GM21515 (cell line): ENCODE measurements at regions not wholly inside any gene's neighbourhood (a gene's known extent, or its start where the extent isn't known, plus 50 kb on each side); places are given as distances from the start of the nearest gene placed in this dataset.
"Not testable (repeated sequence)": the region's sequence is repeated elsewhere in the genome, so short reads cannot be mapped to it uniquely, and the experiment has no call there.

ENCODE experiments used
- ATAC-seq: cut with Tn5 transposase; IDR thresholded peaks from one replicate; pipeline ENCODE4 v1.9.1; 2021; ENCODE audit not compliant: unreplicated experiment

DNA sequence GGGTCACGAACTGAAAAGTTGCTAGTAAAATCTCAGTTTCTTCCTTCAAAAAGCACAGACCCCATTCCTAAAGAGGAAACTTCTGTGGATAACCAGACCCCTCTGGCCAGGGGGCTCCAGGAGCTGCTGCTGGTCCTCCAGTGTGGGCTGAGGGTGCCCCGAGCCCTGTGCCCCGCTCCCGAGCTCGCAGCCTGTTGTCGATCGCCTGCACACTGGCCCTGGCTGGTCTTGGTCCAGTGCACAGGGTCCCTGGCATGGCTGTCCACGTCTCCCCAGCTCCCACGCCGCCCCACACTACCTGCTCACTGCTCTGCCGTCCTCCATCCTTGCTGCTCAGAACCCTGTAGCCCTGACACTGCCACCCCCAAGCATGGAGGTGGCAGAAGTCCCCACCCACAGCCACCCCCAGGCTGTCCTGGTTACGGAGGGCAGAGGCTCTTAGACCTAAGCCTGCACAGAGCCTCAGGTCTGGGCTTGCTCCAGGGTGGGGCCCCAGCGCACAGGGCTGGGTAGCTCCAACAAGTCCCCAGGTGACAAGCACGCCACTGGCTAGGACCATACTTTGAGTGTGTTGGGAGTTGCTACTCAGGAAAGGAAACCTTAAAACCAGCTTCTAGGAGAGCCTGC lies 87.0 kb downstream of the PLXNA1 start:
- no peak for ATAC-seq

DNA sequence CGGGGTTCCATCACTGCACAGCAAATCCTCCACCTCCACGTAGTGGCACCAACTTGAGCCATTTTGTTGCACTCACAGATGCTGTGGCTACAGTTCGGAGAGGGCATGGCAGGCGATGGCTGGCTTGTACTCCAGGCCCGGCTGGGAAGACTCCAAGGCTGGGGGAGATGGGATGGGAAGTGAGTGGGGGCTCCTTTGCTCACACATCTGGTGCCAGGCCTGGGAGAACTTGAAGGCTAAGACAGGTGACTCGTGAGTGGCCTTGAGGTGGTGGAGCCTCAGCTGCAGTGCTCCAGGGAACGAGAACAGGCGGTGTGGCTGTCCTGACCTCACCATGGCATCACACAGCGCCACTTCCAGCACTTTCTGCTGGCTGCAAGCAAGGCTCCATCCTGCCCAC lies 87.9 kb downstream of the PLXNA1 start:
- ATAC-seq = no peak

DNA sequence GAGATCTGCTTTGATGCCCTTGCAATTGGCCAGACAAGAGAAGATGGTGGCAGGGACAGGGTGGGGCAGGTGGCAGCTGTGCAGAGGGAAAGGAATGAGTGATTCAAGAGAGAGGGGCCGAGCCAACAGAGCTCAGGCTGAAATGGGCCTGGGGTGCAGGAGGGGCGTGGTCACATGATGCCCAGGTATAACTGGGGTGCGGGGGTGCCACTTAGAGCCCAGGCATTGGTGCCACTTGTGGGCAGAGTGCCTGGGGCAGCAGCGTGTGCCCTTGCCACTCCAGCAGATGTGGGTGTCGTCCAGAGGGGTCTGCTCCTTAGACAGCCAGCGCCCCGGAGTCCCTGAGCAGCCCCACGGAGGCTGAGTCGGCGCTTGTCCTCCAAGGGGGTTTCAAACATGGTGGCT lies 88.7 kb downstream of the PLXNA1 start:
- no peak for ATAC-seq

DNA sequence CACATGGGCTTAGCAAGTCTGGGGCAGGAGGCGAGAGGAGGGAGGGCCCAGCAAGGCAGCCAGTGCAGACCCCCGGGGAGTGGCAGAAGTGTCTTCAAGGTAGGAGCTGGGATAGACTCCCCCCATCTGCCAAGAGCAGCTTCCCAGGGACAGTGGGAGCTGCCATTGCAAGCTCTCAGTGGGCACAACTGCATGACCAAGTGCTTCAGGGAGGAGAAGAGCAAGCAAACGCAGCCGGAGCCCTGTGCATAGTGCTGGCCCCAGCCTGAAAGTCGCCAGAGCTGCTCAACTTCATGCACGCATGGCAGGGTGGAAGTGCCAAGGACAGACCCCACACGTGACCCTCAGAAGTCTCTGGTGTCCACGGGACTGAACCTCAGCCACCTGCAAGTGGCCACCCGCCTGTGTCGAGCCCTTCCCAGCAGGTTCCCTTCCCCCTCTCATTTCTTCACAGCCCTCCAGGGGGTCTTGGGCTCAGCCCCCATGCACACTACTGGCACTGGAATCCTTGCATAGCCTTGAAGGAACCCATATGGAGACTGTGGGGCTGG lies 89.4 kb downstream of the PLXNA1 start:
- ATAC-seq = no peak

DNA sequence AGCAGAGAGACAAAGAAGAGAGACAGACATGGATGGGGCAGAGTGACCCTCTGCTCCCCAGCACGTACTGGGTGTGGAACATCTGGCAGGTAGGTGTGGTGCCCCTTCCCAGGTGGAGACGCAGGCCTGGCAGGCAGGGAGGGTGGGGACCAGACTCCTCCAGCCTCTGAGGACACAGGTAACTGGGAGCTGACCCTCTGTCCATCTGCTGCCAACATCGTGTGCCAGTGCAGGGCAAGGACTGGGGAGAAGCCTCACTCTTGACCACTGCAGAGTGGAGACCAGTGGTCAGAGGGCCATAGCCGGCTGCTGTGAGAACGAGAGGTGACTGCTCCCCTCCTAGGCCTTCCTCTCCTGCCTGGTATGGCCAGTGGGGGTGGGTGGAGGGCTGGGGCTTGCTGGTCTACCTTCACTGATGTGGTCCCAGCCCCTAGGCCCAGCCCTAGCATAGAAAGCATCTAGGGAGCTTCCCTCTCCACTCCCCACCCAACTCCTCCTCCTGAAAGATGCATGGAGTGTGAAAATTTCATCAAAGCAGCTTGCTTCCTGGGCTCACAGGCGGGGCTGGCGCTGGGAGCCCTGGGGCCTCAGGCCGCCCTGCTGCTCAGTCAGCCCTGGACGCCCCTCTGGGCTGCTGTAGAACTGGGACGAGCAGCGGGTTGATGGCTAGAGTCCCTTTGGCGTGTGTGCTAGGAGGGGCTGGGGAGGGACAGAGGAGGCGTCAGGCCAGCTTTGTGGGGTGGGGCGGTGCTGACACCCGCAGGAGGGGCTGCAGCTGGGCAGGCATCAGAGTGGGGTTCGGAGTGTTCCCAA lies 90.3 kb downstream of the PLXNA1 start:
- ATAC-seq = no peak

DNA sequence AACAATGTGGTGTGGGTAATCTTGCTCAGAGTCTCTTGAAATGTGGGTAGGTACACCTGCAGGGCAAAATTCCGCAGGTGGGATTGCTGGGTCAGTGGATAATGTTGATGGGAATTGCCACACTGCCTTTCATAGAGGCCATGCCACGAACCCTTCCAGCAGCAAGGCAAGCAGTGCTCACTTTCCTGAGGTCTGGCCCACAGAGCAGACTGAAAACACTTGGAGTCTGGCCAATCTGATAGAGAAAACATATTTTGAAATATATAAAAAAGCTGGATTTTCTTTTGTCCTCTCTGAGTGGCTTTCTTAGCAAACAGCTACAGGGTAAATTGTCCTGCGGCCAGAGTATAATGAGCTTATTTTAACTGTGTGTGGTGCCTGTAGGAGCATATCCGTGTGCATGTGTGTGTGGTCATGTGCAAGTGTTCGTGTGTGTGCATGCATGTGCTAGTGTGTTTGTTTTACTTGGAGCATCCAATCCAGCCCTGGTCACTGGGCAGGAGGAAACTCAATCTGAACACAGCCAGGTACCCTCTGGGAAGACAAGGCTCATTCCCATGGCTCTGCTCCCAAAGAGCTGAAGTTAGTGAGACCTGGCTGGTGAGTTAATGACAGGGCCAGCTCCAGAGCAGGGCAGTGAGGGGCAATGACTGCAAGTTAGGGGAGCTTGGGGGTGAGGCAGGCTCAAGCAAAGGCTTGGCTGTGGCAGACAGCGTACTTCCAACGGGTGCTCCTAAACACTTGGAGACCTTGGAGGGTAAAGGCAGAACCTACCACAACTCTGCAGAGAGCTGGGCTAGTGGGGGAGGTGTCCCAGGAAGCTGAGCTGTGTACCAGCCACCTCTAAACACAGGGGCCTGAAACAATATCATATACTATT lies 91.3 kb downstream of the PLXNA1 start:
- no peak for ATAC-seq

DNA sequence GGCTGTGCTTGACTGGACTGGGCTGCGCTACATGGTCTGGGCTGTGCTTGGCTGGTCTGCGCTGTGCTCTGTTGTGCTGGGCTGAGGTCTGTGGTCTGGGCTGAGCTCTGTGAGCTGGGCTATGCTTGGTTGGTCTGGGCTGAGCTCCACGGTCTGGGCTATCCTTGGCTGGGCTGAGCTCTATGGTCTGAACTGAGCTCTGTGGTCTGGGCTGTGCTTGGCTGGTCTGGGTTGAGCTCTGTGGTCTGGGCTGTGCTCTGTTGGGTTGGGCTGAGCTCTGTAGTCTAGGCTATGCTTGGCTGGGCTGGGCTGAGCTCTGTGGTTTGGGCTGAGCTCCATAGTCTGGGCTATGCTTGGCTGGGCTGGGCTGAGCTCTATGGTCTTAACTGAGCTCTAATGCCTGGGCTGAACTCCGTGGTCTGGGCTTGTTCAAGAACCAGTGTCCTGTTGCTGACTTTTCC lies 92.0 kb downstream of the PLXNA1 start:
- peak; percentile 81 for ATAC-seq

DNA sequence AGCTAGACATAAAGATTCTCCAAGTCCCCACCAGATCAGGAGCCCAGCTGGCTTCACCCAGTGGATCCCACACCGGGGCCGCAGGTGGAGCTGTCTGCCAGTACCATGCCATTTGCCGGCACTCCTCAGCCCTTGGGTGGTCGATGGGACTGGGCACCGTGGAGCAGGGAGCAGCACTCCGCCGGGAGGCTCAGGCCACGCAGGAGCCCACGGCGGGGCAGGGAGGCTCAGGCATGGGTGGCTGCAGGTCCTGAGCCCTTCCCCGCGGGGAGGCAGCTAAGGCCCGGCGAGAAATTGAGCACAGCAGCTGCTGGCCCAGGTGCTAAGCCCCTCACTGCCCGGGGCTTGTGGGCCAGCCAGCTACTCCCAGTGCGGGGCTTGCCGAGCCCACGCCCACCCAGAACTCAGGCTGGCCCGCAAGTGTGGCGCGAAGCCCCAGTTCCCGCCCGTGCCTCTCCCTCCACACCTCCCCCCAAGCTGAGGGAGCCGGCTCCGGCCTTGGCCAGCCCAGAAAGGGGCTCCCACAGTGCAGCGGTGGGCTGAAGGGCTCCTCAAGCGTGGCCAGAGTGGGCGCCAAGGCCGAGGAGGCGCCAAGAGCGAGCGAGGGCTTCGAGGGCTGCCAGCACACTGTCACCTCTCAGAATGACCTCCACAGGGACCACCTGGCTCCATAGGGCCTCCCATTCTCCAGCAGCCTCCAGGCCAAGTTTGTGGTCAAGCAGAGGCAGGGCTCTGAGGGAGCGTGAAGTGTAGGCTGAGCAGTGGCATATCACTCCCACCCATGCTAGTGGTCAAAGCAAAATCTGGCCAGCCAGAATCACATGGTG lies 93.5 kb downstream of the PLXNA1 start:
- ATAC-seq = not testable (repeated sequence)

DNA sequence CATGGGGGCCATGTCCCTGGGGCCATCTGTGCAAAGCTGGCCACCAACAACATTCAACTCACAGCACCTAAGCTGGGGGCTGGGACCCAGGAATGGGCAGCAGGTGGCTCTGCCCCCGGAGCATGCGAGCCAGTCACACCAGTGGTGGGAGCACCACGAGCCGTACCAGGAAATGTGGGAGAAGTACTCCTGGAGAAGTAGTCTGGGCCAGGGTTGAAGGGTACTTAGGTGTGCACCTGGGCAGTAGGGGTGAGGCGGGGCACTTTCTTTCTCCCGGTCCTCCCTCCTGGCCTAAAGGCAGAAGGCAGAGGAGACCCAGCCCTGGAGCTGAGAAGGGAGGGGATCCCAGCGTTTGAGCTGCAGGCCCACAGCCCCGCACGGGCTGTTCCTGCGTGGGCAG lies 94.2 kb downstream of the PLXNA1 start:
- ATAC-seq = no peak

DNA sequence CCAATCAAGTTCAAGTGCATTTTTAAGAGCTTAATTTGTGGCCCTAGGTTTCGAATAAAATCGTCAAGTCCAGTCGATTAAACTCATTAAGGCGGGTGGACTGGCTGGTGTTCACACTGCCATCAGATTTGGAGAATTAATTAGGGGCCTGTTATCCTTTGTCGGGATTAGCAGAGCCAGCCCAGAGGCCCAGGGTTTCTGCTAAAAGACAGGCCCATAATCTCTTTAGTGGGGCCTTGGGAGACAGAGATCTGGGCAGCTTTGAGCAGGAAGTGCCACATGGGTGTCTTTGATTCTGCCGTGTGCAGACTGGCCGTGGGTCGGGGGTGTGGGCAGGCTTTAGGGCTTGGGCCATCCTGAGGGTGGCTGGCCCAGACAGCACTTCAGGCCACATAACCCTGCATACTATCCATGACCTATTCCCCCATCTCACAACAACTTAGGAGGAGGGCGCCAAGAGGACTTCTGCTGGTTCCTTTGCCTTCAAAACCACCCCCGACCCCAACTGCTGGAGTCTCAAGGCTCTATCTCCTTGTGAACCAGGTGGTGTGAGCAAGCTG lies 94.7 kb downstream of the PLXNA1 start:
- ATAC-seq = no peak

DNA sequence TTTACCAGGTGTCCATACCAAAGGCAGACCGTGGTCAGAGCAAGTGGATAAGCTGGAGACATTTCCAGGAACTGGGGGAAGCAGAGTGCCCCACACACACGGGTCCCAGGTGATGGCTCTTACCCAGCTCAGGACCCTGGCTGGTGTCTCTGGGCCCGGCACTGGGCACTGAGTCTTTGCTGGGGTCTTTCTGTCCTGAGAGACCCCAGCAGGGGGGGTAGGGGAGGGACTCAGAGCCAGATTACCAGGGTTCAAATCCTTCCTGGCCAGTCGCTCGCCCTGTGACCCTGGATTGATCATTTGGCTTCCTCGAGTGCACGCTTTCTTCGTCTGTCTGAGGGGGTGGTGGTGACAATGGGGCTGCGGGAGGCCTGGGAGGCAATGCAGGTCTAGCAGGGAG lies 95.7 kb downstream of the PLXNA1 start:
- no peak for ATAC-seq

DNA sequence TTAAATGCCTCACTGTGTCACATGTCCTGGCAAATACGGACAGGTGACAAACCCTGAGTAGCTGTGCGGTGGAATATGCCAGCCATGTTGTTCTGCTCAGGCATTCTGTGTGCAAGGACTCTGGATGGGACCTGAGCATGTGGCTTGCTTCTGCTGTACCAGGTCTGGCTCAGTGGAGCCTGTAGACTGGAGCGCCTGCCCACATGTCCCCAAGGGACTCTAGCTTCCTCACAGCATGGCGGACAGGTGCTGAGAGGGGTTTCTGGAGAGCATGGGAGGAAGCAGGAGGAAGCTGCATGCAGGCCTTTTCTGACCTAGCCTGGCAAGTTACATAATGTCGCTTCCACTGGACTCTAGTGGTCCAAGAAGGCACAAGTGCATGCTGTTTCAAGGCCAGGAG lies 96.3 kb downstream of the PLXNA1 start:
- ATAC-seq = no peak

DNA sequence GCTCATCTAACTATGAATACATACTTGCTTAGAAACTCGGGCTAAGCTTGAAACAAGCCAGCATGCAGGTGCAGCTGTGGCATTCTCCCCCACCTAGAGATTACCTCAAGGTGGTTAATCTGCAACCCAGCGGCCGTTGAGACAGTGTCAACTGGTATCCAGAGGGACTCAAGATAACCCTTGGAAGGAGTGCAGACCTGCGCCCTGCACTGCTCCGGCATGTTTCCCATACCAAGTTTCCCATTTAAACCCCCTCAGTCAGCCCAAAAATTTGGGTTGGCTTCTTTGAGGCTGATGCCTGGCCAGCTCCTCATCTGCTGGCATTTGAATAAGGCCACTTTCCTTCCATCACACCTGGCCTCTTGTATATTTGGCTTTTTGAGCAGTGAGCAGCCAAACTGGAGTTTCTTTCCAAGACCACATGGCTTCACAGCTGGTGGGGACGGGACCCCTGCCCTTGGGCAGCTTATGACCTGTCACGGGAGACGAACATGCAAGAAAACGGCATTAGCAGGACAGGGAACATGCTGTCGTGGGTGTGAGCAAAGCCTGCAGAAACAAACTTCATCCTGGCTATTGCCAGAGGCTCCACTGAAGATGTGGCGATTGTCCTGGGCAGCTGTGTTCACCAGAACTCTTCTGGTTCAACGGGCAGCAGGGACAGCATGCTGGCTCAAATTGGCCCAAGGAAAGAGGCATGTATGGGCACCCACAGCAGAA lies 98.2 kb downstream of the PLXNA1 start:
- ATAC-seq = no peak

DNA sequence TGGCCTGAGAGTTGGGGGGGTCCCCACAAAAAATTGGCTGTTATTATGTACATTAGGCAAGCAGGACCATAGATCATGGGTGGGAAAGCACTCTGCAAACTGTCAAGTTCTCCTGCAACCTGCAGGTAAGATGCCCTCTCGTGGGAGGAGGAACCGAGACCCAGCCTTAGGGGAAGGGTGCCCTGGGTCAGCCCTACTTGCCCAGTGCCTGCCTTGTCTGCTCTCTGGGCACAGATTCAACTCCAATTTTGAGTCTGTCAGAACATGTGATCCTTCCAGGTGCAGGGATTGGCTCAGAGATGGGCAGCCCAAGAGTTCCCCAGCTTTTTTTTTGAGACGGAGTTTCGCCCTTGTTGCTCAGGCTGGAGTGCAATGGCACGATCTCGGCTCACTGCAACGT lies 99.2 kb downstream of the PLXNA1 start:
- no peak for ATAC-seq

DNA sequence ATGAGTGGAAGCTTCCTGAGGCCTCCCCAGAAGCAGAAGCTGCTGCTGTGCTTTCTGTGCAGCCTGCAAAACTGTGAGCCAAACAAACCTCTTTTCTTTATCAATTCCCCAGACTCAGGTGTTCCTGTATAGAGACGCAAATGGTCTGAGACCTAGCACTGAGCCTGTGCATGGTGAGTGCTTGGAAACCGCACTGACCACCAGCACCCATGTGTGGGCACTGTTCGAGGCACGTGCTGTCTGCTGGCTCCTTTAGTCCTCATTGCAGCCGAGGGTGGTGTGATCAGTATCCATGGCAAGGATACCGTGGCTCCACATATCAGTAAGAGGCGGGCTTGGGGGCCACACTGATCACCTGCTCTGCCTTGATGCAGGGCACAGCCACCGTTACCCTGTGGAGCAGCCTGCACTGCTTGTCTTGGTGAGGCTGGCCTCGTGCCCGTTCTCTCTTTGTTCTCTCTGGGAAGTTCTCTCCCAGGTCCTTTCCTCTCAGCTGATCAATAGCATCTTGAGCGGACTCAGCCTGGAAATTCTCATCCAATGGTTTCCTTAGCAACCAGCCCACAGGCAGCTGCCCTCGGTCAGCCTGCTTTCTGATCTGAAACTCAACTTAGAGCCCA lies 101.0 kb downstream of the PLXNA1 start:
- no peak for ATAC-seq

DNA sequence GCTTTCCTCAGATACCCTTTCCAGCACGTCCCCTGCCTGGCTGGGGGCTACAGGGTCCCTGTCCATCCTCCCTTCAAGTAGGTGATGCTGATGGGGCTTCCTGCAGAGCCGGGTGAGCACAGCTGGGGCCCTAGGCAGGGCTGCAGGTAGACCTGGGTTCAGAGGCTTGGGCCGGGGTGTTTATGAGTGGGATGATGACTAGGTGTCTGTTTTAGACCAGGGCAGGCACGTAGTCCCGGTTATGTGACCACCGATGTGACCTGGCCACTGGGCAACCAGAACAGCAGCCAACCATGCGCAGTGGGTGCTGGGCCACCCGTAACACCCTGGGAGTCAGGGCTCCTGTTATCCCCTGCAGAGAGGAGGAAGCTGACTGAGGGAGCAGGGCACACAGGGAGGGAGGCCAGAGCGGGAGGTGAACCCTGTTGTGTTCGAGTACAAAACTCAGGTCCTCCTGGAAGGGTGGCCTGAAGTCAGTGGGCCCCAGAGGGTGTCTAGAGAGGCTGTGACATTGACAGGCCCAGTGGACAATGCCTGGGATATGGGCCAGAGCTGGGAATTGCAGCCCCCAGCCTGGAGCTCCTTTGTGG lies 101.6 kb downstream of the PLXNA1 start:
- ATAC-seq = no peak

DNA sequence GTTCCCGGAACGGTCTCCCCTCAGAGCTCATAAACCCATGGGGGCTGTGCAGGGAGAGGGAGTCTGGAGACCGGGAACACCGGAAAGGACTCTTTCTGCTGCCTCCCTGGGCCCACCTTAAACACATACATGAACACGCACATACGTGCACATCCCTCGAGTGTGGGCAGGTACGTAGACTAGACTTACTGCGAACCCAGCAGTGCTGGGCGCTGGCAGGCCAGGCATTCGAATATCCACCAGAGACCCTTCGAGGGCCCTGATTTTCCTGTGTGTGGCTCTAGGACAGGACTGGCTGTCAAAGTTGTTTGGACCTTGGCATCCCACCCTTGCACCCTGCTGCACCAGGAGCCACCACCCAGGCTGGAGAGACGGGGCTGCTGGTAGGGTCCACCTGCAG lies 102.7 kb downstream of the PLXNA1 start:
- ATAC-seq = no peak

DNA sequence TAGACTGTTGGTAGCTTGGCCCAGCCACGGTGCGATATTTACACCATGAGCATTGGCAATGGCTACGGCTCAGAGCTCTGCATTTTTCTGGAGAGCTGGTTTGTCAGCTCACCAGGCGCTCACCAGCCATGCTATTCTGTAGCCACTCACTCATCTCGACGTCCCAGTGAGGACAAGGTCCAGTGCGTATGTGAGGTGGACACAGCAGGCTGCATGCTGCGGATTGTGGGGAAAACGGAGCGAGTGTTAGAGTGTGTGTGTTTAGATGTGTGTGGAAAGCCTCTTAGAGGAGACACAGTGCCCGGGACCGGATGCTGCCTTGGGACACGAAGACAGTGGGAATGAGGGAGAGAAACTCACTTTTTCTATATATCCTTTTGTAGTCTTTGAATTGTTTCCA lies 103.7 kb downstream of the PLXNA1 start:
- ATAC-seq = not testable (repeated sequence)

DNA sequence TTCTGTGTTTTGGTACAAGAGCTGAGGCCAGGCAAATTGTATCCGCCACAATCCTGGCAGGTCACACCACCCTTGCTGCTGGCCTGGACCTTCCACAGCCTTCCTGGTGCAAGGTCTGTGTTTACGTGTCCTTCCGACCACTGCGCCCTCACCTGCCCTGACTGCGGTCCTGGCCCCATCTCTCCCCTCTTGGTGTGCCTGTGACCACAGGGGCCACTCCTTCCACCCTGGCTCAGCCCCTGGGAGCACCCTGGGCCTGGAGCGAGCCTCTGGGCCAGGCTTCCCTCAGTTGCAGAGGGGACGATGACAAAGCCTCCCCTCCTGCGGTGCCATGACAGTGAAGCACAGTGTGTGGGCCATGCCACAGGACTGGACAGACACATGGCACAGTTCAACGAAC lies 104.5 kb downstream of the PLXNA1 start:
- ATAC-seq = no peak
